ENCODE measurements at regions not wholly inside any gene's neighbourhood (a gene's known extent, or its start where the extent isn't known, plus 50 kb on each side); places are given as distances from the start of the nearest gene placed in this dataset.

- H3K27me3 Mint-ChIP-seq (ENCODE audit: low read depth) = no peaks in the 10 kb centered on the region
- no peaks in the 10 kb centered on the region for H3K9me3 Mint-ChIP-seq
These were observed 191.1 kb downstream of the RSL24D1 start for GRCh38 chr15:55005679-55006078.

GRCh38 chr15:55003965-55004873, 192.5 kb downstream of the RSL24D1 start:
- Mint-ChIP-seq H3K27ac (no peak overlapping the region), H3K27me3 (ENCODE audit: low read depth) (no peaks in the 10 kb centered on the region), H3K9me3 (no peaks in the 10 kb centered on the region), H3K4me1 (no peaks in the 10 kb centered on the region), H3K4me3 (no peak overlapping the region), H3K36me3 (ENCODE audit: low read depth) (no peaks in the 10 kb centered on the region)
- TF ChIP-seq, protein P1, sequence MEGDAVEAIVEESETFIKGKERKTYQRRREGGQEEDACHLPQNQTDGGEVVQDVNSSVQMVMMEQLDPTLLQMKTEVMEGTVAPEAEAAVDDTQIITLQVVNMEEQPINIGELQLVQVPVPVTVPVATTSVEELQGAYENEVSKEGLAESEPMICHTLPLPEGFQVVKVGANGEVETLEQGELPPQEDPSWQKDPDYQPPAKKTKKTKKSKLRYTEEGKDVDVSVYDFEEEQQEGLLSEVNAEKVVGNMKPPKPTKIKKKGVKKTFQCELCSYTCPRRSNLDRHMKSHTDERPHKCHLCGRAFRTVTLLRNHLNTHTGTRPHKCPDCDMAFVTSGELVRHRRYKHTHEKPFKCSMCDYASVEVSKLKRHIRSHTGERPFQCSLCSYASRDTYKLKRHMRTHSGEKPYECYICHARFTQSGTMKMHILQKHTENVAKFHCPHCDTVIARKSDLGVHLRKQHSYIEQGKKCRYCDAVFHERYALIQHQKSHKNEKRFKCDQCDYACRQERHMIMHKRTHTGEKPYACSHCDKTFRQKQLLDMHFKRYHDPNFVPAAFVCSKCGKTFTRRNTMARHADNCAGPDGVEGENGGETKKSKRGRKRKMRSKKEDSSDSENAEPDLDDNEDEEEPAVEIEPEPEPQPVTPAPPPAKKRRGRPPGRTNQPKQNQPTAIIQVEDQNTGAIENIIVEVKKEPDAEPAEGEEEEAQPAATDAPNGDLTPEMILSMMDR (IDR thresholded peaks at IDR 0.05; ENCODE audit: unreplicated experiment in 3 of 3) = no peak

More at GRCh38 chr15:55005679-55006078, 191.1 kb downstream of the RSL24D1 start:
- no peaks in the 10 kb centered on the region for H3K36me3 Mint-ChIP-seq (ENCODE audit: low read depth)
- TF ChIP-seq, protein P1 (IDR thresholded peaks at IDR 0.05; ENCODE audit: unreplicated experiment in 3 of 3) = no peak
- H3K4me1 Mint-ChIP-seq = no peaks in the 10 kb centered on the region
- H3K4me3 Mint-ChIP-seq = no peak overlapping the region
- no peak overlapping the region for H3K27ac Mint-ChIP-seq

DNA sequence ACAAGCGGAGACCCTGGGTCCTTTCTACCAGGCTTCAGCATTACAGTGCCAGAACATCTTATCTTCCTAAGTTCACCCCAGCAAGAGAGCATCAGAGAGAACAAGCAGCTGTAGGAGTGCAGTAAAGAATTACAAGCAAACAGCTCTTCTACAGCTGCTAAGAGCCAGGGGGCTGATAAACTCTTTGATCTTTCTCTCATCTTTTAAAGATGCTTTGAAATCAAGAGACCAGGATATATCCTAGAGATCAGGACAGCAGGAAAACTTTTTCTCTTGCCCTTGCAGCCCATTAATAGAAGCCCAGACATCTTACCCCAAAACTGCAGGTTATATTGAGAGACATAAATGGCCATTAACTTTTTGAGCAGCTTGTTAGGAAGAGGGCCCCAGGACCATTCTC, 198.1 kb downstream of the RSL24D1 start:
- Mint-ChIP-seq H3K4me1 (no peaks in the 10 kb centered on the region), H3K9me3 (peaks cover 3% of the 10 kb centered on the region), H3K36me3 (ENCODE audit: low read depth) (no peaks in the 10 kb centered on the region), H3K27ac (peak overlapping the region in 1 of 3 experiments; percentile 13), H3K4me3 (no peak overlapping the region), H3K27me3 (ENCODE audit: low read depth) (no peaks in the 10 kb centered on the region)
- TF ChIP-seq, protein P1 (IDR thresholded peaks at IDR 0.05; ENCODE audit: unreplicated experiment in 3 of 3) = no peak

DNA sequence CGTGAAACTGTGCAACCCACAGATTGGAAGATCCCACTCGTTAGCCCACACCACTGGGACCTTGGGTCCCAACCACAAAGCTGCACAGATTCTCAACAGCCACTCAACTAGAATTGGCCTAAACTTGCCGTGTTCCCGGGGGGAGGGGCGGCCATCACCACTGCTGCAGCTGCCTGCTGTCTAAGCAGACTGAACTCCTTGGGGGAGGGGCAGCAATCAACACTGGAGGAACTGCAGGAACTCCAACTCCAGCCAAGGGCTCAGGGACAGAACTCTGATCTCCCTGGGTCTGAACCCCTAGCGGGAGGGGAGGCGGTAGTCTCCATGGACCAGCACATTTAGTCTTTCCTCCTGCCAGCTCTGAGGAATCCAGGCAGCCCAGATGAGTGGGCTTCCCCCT, 205.9 kb downstream of the RSL24D1 start:
- Mint-ChIP-seq H3K4me1 (peaks cover 4% of the 10 kb centered on the region), H3K27me3 (ENCODE audit: low read depth) (no peaks in the 10 kb centered on the region), H3K36me3 (ENCODE audit: low read depth) (no peaks in the 10 kb centered on the region), H3K4me3 (no peak overlapping the region), H3K9me3 (peaks cover 11% of the 10 kb centered on the region), H3K27ac (no peak overlapping the region)
- TF ChIP-seq, protein P1 (IDR thresholded peaks at IDR 0.05; ENCODE audit: unreplicated experiment in 3 of 3) = no peak

- H3K27ac Mint-ChIP-seq = peak overlapping the region in 2 of 3 experiments; percentile 64 to 82
- H3K27me3 Mint-ChIP-seq (ENCODE audit: low read depth) = peaks cover 3% of the 10 kb centered on the region
- no peaks in the 10 kb centered on the region for H3K36me3 Mint-ChIP-seq (ENCODE audit: low read depth)
- TF ChIP-seq, protein P1 (IDR thresholded peaks at IDR 0.05; ENCODE audit: unreplicated experiment in 3 of 3) = no peak
- H3K9me3 Mint-ChIP-seq = peaks cover 13% of the 10 kb centered on the region
- no peak overlapping the region for H3K4me3 Mint-ChIP-seq
- peaks cover 8% of the 10 kb centered on the region for H3K4me1 Mint-ChIP-seq
These were observed 208.9 kb downstream of the RSL24D1 start for GRCh38 chr15:54987881-54988280.
